ENCODE measurements at regions not wholly inside any gene's neighbourhood (a gene's known extent, or its start where the extent isn't known, plus 50 kb on each side); places are given as distances from the start of the nearest gene placed in this dataset.

DNA sequence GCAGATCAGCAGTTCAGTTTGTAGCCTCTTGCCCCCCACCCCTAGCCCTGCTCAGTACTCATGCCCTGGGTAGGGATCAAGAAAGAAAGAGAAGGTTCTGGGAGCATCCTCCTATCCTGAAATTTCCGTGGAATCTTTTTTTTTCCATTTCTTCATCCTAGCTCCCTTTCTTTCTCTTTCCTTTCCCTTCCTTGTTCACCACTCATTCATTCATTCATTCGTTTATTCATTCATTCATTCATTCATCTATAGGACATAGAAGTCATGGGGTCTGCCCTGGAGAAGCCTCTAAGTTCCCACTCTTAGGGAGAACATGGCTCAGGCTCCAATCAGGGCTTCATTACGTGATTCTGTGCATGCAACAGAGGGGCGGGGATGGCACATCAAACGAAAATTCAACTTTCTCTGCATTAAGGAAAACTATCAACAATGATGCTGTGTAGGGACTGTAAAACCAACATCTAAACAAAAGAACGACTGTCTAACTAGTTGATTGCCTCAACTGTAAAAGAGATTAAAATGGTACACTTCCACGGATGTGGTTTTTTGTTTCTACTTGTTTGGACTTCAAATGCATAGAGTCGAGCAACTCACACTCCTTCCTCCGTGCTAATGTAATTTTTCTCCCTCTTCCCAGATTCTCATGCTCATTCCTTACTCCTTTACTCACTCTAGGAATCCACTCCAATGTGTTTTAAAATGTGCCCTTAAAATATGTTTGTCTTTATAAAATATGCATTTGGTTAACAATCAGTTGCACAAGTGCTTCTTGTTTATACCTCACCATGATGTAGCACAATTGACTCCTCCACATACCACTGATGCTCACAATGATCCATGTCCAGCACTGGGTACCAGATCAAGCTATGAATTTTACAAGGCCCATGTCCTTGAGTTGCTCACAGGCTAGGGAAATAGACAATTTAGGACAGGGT lies 101.2 kb upstream of the SLC2A1 start:
- no peaks in the 10 kb centered on the region for H3K9me3 Mint-ChIP-seq
- no peak overlapping the region for H3K4me3 Mint-ChIP-seq
- H3K27me3 Mint-ChIP-seq = peaks cover 6 to 24% of the 10 kb centered on the region in 2 donors
- H3K4me1 Mint-ChIP-seq (ENCODE audit: low read depth in 2 of 2) = peaks cover 14 to 24% of the 10 kb centered on the region in 2 donors
- no peaks in the 10 kb centered on the region for H3K36me3 Mint-ChIP-seq (ENCODE audit: insufficient read depth)
- H3K27ac Mint-ChIP-seq = no peak overlapping the region
- DNase-seq (no peak), ATAC-seq (replicated peaks) (no peak)

DNA sequence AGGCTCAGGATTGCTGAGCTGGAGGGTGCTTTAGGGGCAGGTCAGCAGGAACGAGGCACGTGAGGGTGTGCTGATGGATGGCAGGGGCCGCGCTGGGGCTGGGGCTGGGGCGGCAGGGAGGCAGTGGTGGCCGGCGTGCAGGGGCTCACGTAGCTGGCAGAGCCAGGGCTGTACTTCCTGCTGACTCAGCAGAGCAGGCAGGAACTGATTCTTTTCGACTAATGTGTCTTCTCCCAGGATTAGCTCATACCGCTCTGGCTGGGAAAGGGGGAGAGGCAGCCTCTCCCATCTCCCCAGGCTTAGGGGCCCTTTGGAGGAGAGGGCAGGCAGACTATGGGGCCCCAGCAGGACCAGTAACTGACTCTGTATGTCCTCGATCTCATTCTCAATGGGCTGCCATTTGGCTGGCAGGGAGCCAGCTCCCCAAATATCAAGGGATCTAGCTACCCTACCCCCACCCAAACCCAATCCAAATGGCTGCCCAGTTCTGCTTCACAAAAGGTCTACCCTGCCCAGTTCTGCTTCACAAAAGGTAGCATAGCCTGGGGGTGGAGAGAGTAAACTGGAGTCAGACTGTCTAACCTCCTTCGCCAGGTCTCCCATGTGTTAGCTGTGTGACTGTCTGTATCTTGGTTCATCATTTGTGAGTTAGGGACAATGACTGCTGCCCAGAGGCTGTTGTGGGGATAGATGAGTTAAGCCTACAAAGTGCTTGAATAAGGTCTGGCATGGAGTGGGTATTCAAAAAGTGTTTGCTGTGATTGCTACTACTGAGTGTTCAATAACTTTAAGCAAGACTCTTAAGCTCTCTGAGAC lies 100.1 kb upstream of the SLC2A1 start:
- H3K4me1 Mint-ChIP-seq (ENCODE audit: low read depth in 2 of 2) = peaks cover 14 to 24% of the 10 kb centered on the region in 2 donors

GRCh38 chr1:43058056-43058455 lies 99.4 kb upstream of the SLC2A1 start:
- H3K9me3 Mint-ChIP-seq = no peaks in the 10 kb centered on the region
- peaks cover 6 to 28% of the 10 kb centered on the region in 2 donors for H3K27me3 Mint-ChIP-seq
- peaks cover 14 to 24% of the 10 kb centered on the region in 2 donors for H3K4me1 Mint-ChIP-seq (ENCODE audit: low read depth in 2 of 2)
- peak overlapping the region in 1 of 2 donors; percentile 0 for H3K27ac Mint-ChIP-seq
- H3K36me3 Mint-ChIP-seq (ENCODE audit: insufficient read depth) = no peaks in the 10 kb centered on the region
- H3K4me3 Mint-ChIP-seq = peak overlapping the region in 1 of 2 donors; percentile 24
- ATAC-seq (replicated peaks) (no peak), DNase-seq (no peak)

More for the DNA sequence above, 100.1 kb upstream of the SLC2A1 start:
- Mint-ChIP-seq H3K9me3 (no peaks in the 10 kb centered on the region), H3K27me3 (peaks cover 6 to 28% of the 10 kb centered on the region in 2 donors), H3K36me3 (ENCODE audit: insufficient read depth) (no peaks in the 10 kb centered on the region), H3K4me3 (peak overlapping the region in 1 of 2 donors; percentile 24), H3K27ac (peak overlapping the region in 1 of 2 donors; percentile 0)
- ATAC-seq (replicated peaks) (no peak), DNase-seq (no peak)

DNA sequence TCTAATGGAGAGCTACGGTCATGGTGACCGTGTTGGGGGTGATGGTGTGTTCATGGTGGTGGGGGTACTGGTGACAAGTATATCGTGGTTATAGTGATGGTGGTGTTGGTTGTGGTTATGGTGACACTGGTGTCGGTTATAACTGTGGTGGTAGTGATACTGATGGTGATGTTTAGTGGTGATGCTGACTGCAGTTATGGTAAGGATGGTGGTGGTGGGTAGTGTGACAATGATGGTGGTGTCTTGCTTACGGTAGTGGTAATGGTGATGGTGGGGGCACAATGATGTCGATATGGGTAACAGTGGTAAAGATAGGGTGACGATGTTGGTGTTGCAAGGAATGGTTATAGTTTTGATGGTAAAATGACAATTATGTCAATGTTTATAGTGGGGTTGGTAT lies 98.9 kb upstream of the SLC2A1 start:
- ATAC-seq (replicated peaks) (peak; percentile 51), DNase-seq (no peak)
- Mint-ChIP-seq H3K27me3 (peaks cover 6 to 28% of the 10 kb centered on the region in 2 donors), H3K9me3 (no peaks in the 10 kb centered on the region), H3K27ac (peak overlapping the region in 1 of 2 donors; percentile 0), H3K36me3 (ENCODE audit: insufficient read depth) (no peaks in the 10 kb centered on the region), H3K4me1 (ENCODE audit: low read depth in 2 of 2) (peaks cover 12 to 22% of the 10 kb centered on the region in 2 donors), H3K4me3 (no peak overlapping the region)

GRCh38 chr1:43056981-43057391 lies 98.3 kb upstream of the SLC2A1 start:
- peaks cover 6 to 28% of the 10 kb centered on the region in 2 donors for H3K27me3 Mint-ChIP-seq

GRCh38 chr1:43056460-43056859 lies 97.8 kb upstream of the SLC2A1 start:
- ATAC-seq (replicated peaks) (no peak), DNase-seq (no peak)
- Mint-ChIP-seq H3K9me3 (no peaks in the 10 kb centered on the region), H3K27ac (no peak overlapping the region), H3K27me3 (peaks cover 6 to 33% of the 10 kb centered on the region in 2 donors), H3K36me3 (ENCODE audit: insufficient read depth) (no peaks in the 10 kb centered on the region), H3K4me3 (no peak overlapping the region), H3K4me1 (ENCODE audit: low read depth in 2 of 2) (peaks cover 8 to 18% of the 10 kb centered on the region in 2 donors)

More at GRCh38 chr1:43056981-43057391, 98.3 kb upstream of the SLC2A1 start:
- Mint-ChIP-seq H3K27ac (no peak overlapping the region), H3K4me1 (ENCODE audit: low read depth in 2 of 2) (peaks cover 8 to 18% of the 10 kb centered on the region in 2 donors), H3K36me3 (ENCODE audit: insufficient read depth) (no peaks in the 10 kb centered on the region), H3K9me3 (no peaks in the 10 kb centered on the region), H3K4me3 (no peak overlapping the region)
- DNase-seq = no peak
- no peak for ATAC-seq (replicated peaks)

DNA sequence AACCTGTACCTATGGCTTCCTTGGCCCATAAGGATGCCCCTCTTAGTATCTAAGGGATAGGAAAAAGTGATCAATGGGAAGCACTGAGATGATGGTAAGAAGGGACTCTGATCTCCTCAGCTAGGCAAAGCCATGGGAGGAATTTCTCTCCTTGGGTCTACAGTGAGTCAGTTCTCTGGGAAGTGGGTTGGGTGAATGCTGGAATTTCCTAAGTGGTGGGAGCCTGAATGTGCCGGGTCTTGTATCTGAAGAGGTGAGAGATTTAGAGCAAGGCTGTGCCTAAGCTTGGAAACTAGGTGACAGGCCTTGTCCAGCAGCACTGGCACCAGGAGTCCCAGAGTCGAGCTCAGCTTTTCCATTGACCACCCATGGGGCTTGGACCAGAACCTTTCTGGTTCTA lies 96.3 kb upstream of the SLC2A1 start:
- no peak overlapping the region for H3K4me3 Mint-ChIP-seq
- no peaks in the 10 kb centered on the region for H3K36me3 Mint-ChIP-seq (ENCODE audit: insufficient read depth)
- peaks cover 8 to 18% of the 10 kb centered on the region in 2 donors for H3K4me1 Mint-ChIP-seq (ENCODE audit: low read depth in 2 of 2)
- no peak for ATAC-seq (replicated peaks)
- H3K27ac Mint-ChIP-seq = no peak overlapping the region
- no peaks in the 10 kb centered on the region for H3K9me3 Mint-ChIP-seq
- peaks cover 6 to 40% of the 10 kb centered on the region in 2 donors for H3K27me3 Mint-ChIP-seq
- no peak for DNase-seq

GRCh38 chr1:43052786-43053439 lies 94.2 kb upstream of the SLC2A1 start:
- ATAC-seq (replicated peaks) (no peak), DNase-seq (no peak)
- Mint-ChIP-seq H3K27me3 (peaks cover 0 to 37% of the 10 kb centered on the region in 2 donors), H3K36me3 (ENCODE audit: insufficient read depth) (no peaks in the 10 kb centered on the region), H3K4me3 (no peak overlapping the region), H3K27ac (no peak overlapping the region), H3K9me3 (no peaks in the 10 kb centered on the region), H3K4me1 (ENCODE audit: low read depth in 2 of 2) (peaks cover 6 to 9% of the 10 kb centered on the region in 2 donors)

DNA sequence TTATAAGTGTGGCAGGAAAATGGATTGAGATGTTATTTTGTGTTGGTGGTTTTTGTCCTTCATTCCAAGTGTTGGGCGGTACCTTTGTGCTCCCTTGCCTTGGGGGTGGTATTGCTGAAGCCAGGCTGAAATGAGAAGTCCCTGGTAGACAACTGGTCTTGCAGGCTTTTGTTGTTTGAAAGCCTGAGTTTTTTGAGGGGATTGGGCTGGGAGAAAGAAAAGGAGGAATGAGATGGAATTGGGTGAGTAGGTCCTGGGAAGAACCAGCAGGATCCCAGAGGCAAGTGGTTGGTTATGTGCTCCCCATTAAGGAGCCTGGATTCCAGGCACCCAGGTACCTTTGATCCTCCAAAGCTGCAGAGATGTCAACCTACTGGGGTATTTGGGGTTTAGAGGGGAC lies 93.7 kb upstream of the SLC2A1 start:
- no peak overlapping the region for H3K27ac Mint-ChIP-seq
- H3K4me3 Mint-ChIP-seq = no peak overlapping the region
- H3K4me1 Mint-ChIP-seq (ENCODE audit: low read depth in 2 of 2) = peaks cover under 1 to 3% of the 10 kb centered on the region in 2 donors
- ATAC-seq (replicated peaks) (no peak), DNase-seq (no peak)
- no peaks in the 10 kb centered on the region for H3K36me3 Mint-ChIP-seq (ENCODE audit: insufficient read depth)
- peaks cover 0 to 35% of the 10 kb centered on the region in 2 donors for H3K27me3 Mint-ChIP-seq
- no peaks in the 10 kb centered on the region for H3K9me3 Mint-ChIP-seq

DNA sequence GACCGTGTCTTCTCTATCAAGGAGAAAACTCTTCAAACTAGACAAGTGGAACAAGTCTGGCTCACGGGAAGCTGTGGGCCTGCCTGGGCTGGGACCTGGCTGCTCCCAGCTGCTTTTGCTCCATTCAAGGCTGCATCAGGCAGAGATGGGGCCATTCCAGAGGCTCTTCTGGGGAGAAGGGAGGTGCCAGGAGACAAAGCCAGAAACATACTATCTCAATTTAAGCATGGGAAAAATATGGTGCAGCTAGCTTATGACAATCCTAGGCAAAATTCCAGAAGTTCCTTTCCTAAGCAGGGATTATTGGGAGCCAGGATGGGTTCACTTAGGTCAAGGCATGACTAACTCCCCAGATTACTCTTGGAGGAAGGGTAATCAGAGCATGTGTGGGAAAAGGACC lies 90.8 kb upstream of the SLC2A1 start:
- DNase-seq (no peak), ATAC-seq (replicated peaks) (no peak)
- Mint-ChIP-seq H3K4me3 (no peak overlapping the region), H3K27me3 (peaks cover 0 to 38% of the 10 kb centered on the region in 2 donors), H3K27ac (no peak overlapping the region), H3K9me3 (no peaks in the 10 kb centered on the region), H3K36me3 (ENCODE audit: insufficient read depth) (no peaks in the 10 kb centered on the region), H3K4me1 (ENCODE audit: low read depth in 2 of 2) (peaks cover 0 to 5% of the 10 kb centered on the region in 2 donors)

DNA sequence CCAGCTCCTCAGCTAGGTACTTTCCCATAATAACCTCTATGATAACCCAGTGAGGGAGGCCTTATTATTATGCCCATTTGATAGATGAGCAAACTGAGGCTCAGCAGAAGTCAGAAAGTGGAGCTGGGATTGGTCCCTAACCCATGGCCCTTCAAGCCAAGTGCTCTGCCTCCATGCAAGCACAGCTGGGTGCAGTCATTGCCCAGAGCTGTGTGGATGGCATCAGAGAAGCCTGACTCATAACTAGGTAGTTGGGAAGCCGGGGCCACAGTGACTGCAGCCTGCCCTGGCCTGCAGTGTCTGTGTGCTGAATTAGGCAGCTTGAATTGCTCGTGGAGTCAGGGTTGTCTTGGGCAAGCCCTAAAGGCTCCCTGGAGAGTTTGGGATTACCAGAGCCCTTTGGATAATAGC lies 89.9 kb upstream of the SLC2A1 start:
- ATAC-seq (replicated peaks) (no peak), DNase-seq (no peak)
- H3K27me3 Mint-ChIP-seq = peaks cover 0 to 38% of the 10 kb centered on the region in 2 donors
- no peaks in the 10 kb centered on the region for H3K9me3 Mint-ChIP-seq
- H3K36me3 Mint-ChIP-seq (ENCODE audit: insufficient read depth) = no peaks in the 10 kb centered on the region
- peaks cover 0 to 5% of the 10 kb centered on the region in 2 donors for H3K4me1 Mint-ChIP-seq (ENCODE audit: low read depth in 2 of 2)
- H3K4me3 Mint-ChIP-seq = no peak overlapping the region
- no peak overlapping the region for H3K27ac Mint-ChIP-seq

GRCh38 chr1:43047135-43047534 lies 88.5 kb upstream of the SLC2A1 start:
- H3K4me3 Mint-ChIP-seq = no peak overlapping the region
- no peaks in the 10 kb centered on the region for H3K36me3 Mint-ChIP-seq (ENCODE audit: insufficient read depth)
- no peaks in the 10 kb centered on the region for H3K9me3 Mint-ChIP-seq
- ATAC-seq (replicated peaks) (no peak), DNase-seq (no peak)
- H3K27me3 Mint-ChIP-seq = peaks cover 0 to 38% of the 10 kb centered on the region in 2 donors
- H3K27ac Mint-ChIP-seq = peak overlapping the region in 1 of 2 donors; percentile 59
- peaks cover 0 to 5% of the 10 kb centered on the region in 2 donors for H3K4me1 Mint-ChIP-seq (ENCODE audit: low read depth in 2 of 2)
